Activated T-helper 1 cell treated with anti-CD3 and anti-CD28 coated beads, Interleukin-2, amount 50 U/mL, for 16 hours (primary cell): ENCODE measurements at regions not wholly inside any gene's neighbourhood (a gene's known extent, or its start where the extent isn't known, plus 50 kb on each side); places are given as distances from the start of the nearest gene placed in this dataset.

Experiments used
- DNase-seq, 2 donors: peaks; one replicate each; pipeline ENCODE4 v3.0.0-alpha.2; 2020; ENCODE audit warnings: low read depth in 1 of 2, low spot score in 1 of 2

- DNase-seq, result peak; percentile 58 to 64
These were observed 103.0 kb downstream of the EDN3 start for GRCh38 chr20:59403261-59403961.

DNA sequence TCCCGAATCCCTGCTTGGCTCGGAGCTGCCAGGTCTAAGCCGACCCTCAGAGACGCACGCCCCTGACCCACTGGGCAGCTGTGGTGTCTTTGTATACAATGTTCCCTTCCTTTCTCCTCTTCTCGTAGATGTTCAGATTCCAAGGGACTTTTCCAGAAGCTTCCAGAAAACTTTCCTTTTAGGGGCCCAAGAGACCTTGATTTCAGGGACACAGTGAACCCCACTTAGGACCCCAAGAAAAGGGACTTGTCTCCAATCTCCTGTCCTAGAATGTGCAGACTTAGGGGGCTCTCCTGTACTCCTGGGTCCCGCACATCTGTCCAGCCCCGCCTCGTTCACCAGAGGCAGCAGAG, 103.5 kb downstream of the EDN3 start:
- DNase-seq, result no peak

DNA sequence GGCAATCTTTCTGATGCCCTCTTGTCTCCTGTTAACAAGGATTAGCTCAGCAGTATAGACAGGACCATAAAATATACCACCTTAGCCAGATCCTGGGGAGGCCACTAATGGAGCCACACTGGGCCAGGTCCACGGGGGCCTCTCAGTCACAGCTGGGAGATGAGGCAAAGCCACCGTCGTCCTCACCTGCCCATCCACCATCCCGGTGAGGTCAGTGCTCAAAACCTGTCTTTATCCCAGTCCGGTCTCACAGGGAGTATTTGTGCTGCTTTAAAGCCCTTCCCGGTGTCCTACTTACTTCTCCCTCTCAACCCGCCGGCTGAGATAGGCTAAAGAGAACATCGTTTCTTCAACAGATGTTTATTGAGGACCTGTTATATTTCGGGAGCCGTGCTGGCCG, 104.3 kb downstream of the EDN3 start:
- DNase-seq, result no peak

- DNase-seq, result no peak
These were observed 105.1 kb downstream of the EDN3 start for GRCh38 chr20:59405226-59406200.

DNA sequence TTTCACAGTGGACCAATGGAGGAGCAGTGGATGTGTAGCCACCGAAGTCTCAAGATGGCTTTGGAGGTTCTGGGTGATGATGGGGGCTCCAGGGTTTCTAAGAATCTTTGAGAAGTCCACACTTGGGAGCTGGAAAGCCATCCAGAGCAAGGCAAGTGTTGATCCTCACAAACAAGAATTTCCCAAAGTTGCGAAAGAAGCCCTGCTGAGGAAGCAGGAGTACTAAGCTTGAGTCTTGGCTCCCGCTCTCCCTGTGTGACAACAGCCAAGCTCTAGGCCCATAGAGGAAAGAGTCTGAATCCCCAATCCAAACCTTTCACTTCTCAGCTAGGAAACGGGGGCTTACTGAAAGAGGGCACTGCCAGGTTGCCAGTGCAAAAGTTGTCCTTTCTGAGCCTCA, 106.0 kb downstream of the EDN3 start:
- no peak for DNase-seq

DNA sequence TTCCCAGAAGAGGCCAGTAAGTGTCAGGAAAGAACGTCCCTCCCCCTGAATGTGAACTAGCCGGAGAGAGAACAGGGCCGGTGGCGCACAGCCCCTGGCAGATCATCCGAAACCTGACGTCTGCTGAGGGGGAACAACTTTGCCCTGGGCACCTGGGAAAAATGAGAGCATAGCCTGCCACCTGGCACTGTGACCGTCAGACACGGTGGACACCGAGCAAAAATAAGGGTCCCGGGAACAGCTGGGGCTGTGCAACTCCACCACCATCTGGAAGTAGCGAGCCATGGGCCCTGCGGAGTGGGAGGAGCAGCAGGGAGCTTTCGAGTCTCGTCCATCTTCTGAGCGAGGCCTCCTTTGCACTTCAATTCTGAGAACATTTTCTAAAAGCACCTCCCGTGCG, 110.8 kb downstream of the EDN3 start:
- DNase-seq, result no peak

- no peak for DNase-seq
These were observed 111.2 kb downstream of the EDN3 start for GRCh38 chr20:59411589-59411988.

DNA sequence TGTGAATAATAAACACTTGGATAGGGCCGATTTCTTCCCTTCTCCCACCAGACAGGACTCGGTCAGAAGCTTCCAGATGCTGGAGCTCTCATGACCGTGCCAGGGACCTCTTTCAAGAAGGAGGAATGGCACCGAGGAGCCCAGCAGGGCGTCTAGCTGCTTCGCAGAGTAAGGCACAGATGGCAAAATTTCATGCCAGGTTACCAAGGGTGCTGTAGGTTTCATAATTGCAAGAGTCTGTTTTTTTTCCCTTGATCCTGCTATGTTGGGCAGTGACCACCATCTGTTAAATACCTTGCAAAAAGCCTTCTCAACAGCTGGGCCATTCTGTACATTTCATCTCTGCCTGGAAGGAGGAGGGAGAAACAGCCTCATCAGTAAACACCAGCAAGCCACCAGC, 111.8 kb downstream of the EDN3 start:
- DNase-seq, result no peak

GRCh38 chr20:59412875-59413284, 112.5 kb downstream of the EDN3 start:
- no peak for DNase-seq

- DNase-seq, result no peak
These were observed 113.0 kb downstream of the EDN3 start for GRCh38 chr20:59413326-59413865.

- DNase-seq, result no peak
These were observed 114.7 kb downstream of the EDN3 start for GRCh38 chr20:59414936-59415623.

- no peak for DNase-seq
These were observed 116.5 kb downstream of the EDN3 start for GRCh38 chr20:59416916-59417315.

DNA sequence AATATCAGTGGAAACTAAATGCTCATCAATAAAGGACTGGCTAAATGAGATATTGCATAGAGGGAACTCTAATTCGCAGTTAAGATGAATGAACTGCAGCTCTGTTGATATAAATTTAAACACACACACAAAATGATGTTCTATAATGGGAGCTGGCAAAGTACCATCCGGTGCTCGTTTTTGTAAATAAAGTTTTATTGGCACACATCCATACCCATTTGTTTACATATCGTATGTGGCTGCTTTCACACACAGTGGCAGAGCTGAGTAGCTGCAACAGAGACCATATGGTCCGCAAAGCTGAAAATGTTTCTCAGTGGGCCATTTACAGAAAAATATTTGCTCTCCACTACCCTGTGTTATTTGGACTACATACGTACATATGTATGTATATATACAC, 120.7 kb downstream of the EDN3 start:
- DNase-seq, result no peak

GRCh38 chr20:59421920-59422637, 121.7 kb downstream of the EDN3 start:
- no peak for DNase-seq

GRCh38 chr20:59422872-59423544, 122.6 kb downstream of the EDN3 start:
- DNase-seq, result no peak

- DNase-seq, result no peak
These were observed 124.6 kb downstream of the EDN3 start for GRCh38 chr20:59424976-59425375.

- DNase-seq, result no peak
These were observed 125.2 kb downstream of the EDN3 start for GRCh38 chr20:59425572-59425971.

DNA sequence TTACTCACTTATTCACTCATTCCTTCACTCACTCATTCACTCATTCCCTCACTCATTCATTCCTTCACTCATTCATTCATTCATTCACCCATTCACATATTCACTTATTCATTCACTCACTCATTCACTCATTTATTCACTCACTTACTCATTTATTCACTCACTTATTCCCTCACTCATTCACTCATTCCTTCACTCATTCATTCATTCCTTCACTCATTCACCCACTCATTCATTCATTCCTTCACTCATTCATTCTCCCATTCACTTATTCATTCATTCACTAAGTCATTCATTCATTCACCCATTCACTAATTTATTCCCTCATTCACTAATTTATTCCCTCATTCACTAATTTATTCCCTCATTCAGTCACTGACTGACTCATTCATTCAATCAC, 127.6 kb downstream of the EDN3 start:
- DNase-seq, result no peak

DNA sequence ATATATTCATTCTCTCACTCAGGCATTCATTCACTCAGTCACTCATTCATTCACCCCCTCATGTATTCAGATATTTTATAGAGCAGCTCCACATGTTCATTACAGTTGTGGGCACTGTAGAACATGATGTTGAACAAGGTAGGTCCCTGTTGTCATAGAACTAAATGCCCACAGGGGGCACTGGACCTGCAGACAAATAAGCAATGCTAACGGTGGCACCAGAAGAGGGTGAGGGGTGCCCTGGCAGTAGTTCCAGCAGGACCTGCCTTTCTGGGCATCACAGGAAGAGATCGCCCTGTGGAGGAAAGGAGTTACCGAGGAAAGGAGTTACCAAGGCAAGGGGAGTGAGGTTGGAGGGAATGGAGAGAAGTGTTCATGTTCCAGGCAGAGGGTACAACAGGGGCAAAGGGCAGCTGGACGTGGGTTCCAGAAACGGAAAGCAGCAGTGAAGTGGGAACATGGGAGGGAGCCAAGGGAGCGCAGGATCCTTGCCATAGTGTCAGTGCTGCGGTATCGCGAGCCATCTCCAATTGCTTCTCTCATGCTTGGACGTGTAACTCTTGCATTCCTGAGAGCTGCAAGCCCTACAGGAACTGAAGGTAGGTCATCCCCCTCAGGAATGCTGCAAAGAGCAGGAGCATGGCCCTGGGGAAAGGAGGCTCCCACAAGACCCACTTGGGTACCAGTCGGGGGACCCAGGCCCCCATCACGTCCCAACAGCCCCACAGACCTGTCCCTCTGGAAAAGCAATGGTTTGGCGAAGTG, 128.2 kb downstream of the EDN3 start:
- no peak for DNase-seq

DNA sequence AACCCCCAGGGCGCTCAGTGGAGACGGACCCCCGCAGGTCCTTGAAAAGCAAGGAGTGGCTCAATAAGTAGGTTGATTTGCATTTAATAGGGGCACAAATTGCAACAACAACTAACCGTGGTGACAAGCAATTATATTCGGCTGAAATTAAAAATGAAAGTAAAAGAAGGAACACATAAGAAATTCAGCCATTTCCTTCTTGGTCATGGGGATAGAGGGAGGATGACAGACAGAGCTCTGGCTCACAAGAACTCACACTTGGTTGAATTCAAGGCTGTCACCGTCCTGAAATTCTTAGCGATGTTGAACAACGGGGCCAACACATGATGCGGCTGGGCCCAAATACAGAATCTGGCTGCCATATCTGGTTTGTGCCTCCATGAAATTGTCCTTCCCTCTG, 129.0 kb downstream of the EDN3 start:
- no peak for DNase-seq
